SK-N-SH treated with all-trans-retinoic acid at 6 μM for 48 hours (cell line): ENCODE measurements at regions not wholly inside any gene's neighbourhood (a gene's known extent, or its start where the extent isn't known, plus 50 kb on each side); places are given as distances from the start of the nearest gene placed in this dataset.

ENCODE experiments used
- ATAC-seq: fragments of 200-7000 bp; cut with Tn5 transposase; 3 replicates; pipeline ENCODE4 v1.9.1; 2020; ENCODE audit warnings: mild to moderate bottlenecking, moderate library complexity
- ARNTL ChIP-seq: fragments of 450-650 bp; formaldehyde crosslinking; IDR thresholded peaks from 2 replicates; pipeline ENCODE4 v1.5.0; 2020; ENCODE audit warnings: low read depth, mild to moderate bottlenecking, moderate library complexity, borderline replicate concordance
- BACH2 ChIP-seq: fragments of 250-450 bp; sonication (Bioruptor Pico); IDR thresholded peaks from 2 replicates; pipeline ENCODE4 v1.9.0; 2021; ENCODE audit warnings: mild to moderate bottlenecking, borderline replicate concordance
- CREB5 ChIP-seq: fragments of 250-450 bp; sonication (Bioruptor Pico); IDR thresholded peaks from 2 replicates; pipeline ENCODE4 v1.5.1; 2020; ENCODE audit warnings: low read depth, mild to moderate bottlenecking, moderate library complexity
- CSDC2 ChIP-seq: fragments of 250-450 bp; sonication (Bioruptor Pico); IDR thresholded peaks from 2 replicates; pipeline ENCODE4 v1.5.0; 2020; ENCODE audit warnings: mild to moderate bottlenecking, moderate library complexity
- CSRNP3 ChIP-seq: fragments of 250-450 bp; sonication (Bioruptor Pico); IDR thresholded peaks from 2 replicates; pipeline ENCODE4 v1.5.1; 2021; ENCODE audit warnings: mild to moderate bottlenecking, moderate library complexity
- ESRRG ChIP-seq: fragments of 250-450 bp; sonication (Bioruptor Pico); IDR thresholded peaks from 2 replicates; pipeline ENCODE4 v1.6.1; 2021; ENCODE audit warnings: mild to moderate bottlenecking
- ISL1 ChIP-seq: fragments of 250-450 bp; sonication (Bioruptor Pico); IDR thresholded peaks from 2 replicates; pipeline ENCODE4 v2.1.2; 2022; ENCODE audit warnings: mild to moderate bottlenecking, moderate library complexity
- OSR1 ChIP-seq: fragments of 250-450 bp; sonication (Bioruptor Pico); IDR thresholded peaks from 2 replicates; pipeline ENCODE4 v1.8.0; 2022; ENCODE audit warnings: moderate library complexity, mild to moderate bottlenecking, inconsistent platforms
- PATZ1 ChIP-seq: fragments of 250-450 bp; sonication (Bioruptor Pico); IDR thresholded peaks from 2 replicates; pipeline ENCODE4 v1.8.0; 2020; ENCODE audit warnings: mild to moderate bottlenecking, moderate library complexity, borderline replicate concordance
- POU6F1 ChIP-seq: fragments of 250-450 bp; sonication (Bioruptor Pico); IDR thresholded peaks from 2 replicates; pipeline ENCODE4 v1.8.0; 2021; ENCODE audit warnings: low read depth, mild to moderate bottlenecking, moderate library complexity, borderline replicate concordance
- PPARA ChIP-seq: fragments of 250-450 bp; sonication (Bioruptor Pico); IDR thresholded peaks from 2 replicates; pipeline ENCODE4 v1.5.0; 2020; ENCODE audit warnings: mild to moderate bottlenecking, borderline replicate concordance
- RARB ChIP-seq: fragments of 250-450 bp; sonication (Bioruptor Pico); IDR thresholded peaks from 2 replicates; pipeline ENCODE4 v1.8.0; 2021; ENCODE audit warnings: mild to moderate bottlenecking, moderate library complexity
- SNAI2 ChIP-seq: fragments of 250-450 bp; sonication (Bioruptor Pico); IDR thresholded peaks from 2 replicates; pipeline ENCODE4 v1.5.0; 2020; ENCODE audit warnings: mild to moderate bottlenecking, moderate library complexity
- TCF4 ChIP-seq: fragments of 250-450 bp; sonication (Bioruptor Pico); IDR thresholded peaks from 2 replicates; pipeline ENCODE4 v1.8.0; 2021; ENCODE audit warnings: mild to moderate bottlenecking, moderate library complexity, borderline replicate concordance
- TOX ChIP-seq: fragments of 250-450 bp; sonication (Bioruptor Pico); IDR thresholded peaks from 2 replicates; pipeline ENCODE4 v1.8.0; 2021; ENCODE audit warnings: mild to moderate bottlenecking, moderate library complexity, borderline replicate concordance
- ZC3H10 ChIP-seq: fragments of 250-450 bp; sonication (Bioruptor Pico); IDR thresholded peaks from 2 replicates; pipeline ENCODE4 v1.5.1; 2021; ENCODE audit warnings: mild to moderate bottlenecking, moderate library complexity
- ZNF565 ChIP-seq: fragments of 450-650 bp; formaldehyde crosslinking; conservative IDR thresholded peaks from 2 replicates; pipeline ENCODE4 v1.5.0; 2020; ENCODE audit warnings: low read depth, mild to moderate bottlenecking, moderate library complexity
- ZNF70 ChIP-seq: fragments of 450-650 bp; formaldehyde crosslinking; IDR thresholded peaks from 2 replicates; pipeline ENCODE4 v1.5.0; 2020; ENCODE audit warnings: mild to moderate bottlenecking, moderate library complexity
- ZNF8 ChIP-seq: fragments of 450-650 bp; formaldehyde crosslinking; IDR thresholded peaks from 2 replicates; pipeline ENCODE4 v1.5.0; 2020; ENCODE audit warnings: mild to moderate bottlenecking, moderate library complexity

- ATAC-seq: no peak
- no peak for TF ChIP-seq ARNTL
- TF ChIP-seq ISL1 (CRISPR knock-in tag): no peak
- TF ChIP-seq CSDC2 (CRISPR knock-in tag): no peak
- TF ChIP-seq CREB5 (CRISPR knock-in tag): no peak
- TF ChIP-seq TOX (CRISPR knock-in tag): no peak
- TF ChIP-seq TCF4 (CRISPR knock-in tag): no peak
- no peak for TF ChIP-seq SNAI2 (CRISPR knock-in tag)
- no peak for TF ChIP-seq ESRRG (CRISPR knock-in tag)
- no peak for TF ChIP-seq CSRNP3 (CRISPR knock-in tag)
Measured at GRCh38 chr5:58224661-58225060, 235.2 kb downstream of the PLK2 start.

- TF ChIP-seq POU6F1 (CRISPR knock-in tag) (no peak), TCF4 (CRISPR knock-in tag) (no peak), SNAI2 (CRISPR knock-in tag) (no peak), RARB (CRISPR knock-in tag) (no peak), CREB5 (CRISPR knock-in tag) (no peak), ZNF565 (CRISPR knock-in tag) (no peak), OSR1 (CRISPR knock-in tag) (no peak), PPARA (CRISPR knock-in tag) (no peak), ZNF70 (CRISPR knock-in tag) (no peak), BACH2 (CRISPR knock-in tag) (no peak), CSRNP3 (CRISPR knock-in tag) (no peak), TOX (CRISPR knock-in tag) (no peak), ISL1 (CRISPR knock-in tag) (no peak)
- ATAC-seq: no peak
Measured at GRCh38 chr5:58224221-58224620, 235.7 kb downstream of the PLK2 start.

GRCh38 chr5:58215364-58215763, 244.5 kb downstream of the PLK2 start:
- peak; percentile 97 for ATAC-seq
- TF ChIP-seq POU6F1 (CRISPR knock-in tag) (no peak), OSR1 (CRISPR knock-in tag) (no peak), ZNF565 (CRISPR knock-in tag) (no peak)

- TF ChIP-seq TCF4 (CRISPR knock-in tag) (no peak), ZNF565 (CRISPR knock-in tag) (no peak), SNAI2 (CRISPR knock-in tag) (no peak), ZC3H10 (no peak), ZNF8 (CRISPR knock-in tag) (no peak), CSRNP3 (CRISPR knock-in tag) (no peak), ISL1 (CRISPR knock-in tag) (no peak), ARNTL (no peak), PATZ1 (CRISPR knock-in tag) (no peak), RARB (CRISPR knock-in tag) (no peak), PPARA (CRISPR knock-in tag) (no peak), OSR1 (CRISPR knock-in tag) (no peak)
Measured at GRCh38 chr5:58211441-58211840, 248.4 kb downstream of the PLK2 start.

More at GRCh38 chr5:58211441-58211840, 248.4 kb downstream of the PLK2 start:
- no peak for ATAC-seq
